ENCODE measurements at regions not wholly inside any gene's neighbourhood (a gene's known extent, or its start where the extent isn't known, plus 50 kb on each side); places are given as distances from the start of the nearest gene placed in this dataset.

GRCh38 chr14:58846682-58847465 lies 209.1 kb downstream of the DACT1 start:
- Mint-ChIP-seq H3K27ac (ENCODE audit: low read depth, unreplicated experiment) (no peak overlapping the region), H3K9me3 (ENCODE audit: unreplicated experiment) (no peaks in the 10 kb centered on the region), H3K4me3 (ENCODE audit: unreplicated experiment) (no peak overlapping the region), H3K36me3 (ENCODE audit: insufficient read depth, unreplicated experiment) (no peaks in the 10 kb centered on the region), H3K27me3 (ENCODE audit: insufficient read depth, unreplicated experiment) (peaks cover 56% of the 10 kb centered on the region), H3K4me1 (ENCODE audit: insufficient read depth, unreplicated experiment) (no peaks in the 10 kb centered on the region)
- no peak for DNase-seq (ENCODE audit: unreplicated experiment)
- no TSS peak for BruUV-seq (replicated peaks)
- ChIA-PET CTCF (no interaction called here), POLR2A (interaction anchor here (0.6 kb wide), 1 partner anchor 12 kb away, joined by 3 read pairs; no protein-coding TSS in a partner anchor)
- intact Hi-C loops (cut with micrococcal nuclease) = no loop called here
- no peak for TF ChIP-seq CTCF (IDR thresholded peaks at IDR 0.05; ENCODE audit: unreplicated experiment)

- ChIA-PET POLR2A (no interaction called here), CTCF (interaction anchor here (0.8 kb wide), 1 partner anchor 58 kb away, joined by 3 read pairs; no protein-coding TSS in a partner anchor)
- Mint-ChIP-seq H3K27ac (ENCODE audit: low read depth, unreplicated experiment) (no peak overlapping the region), H3K4me1 (ENCODE audit: insufficient read depth, unreplicated experiment) (no peaks in the 10 kb centered on the region), H3K27me3 (ENCODE audit: insufficient read depth, unreplicated experiment) (peaks cover 71% of the 10 kb centered on the region), H3K9me3 (ENCODE audit: unreplicated experiment) (no peaks in the 10 kb centered on the region), H3K4me3 (ENCODE audit: unreplicated experiment) (no peak overlapping the region), H3K36me3 (ENCODE audit: insufficient read depth, unreplicated experiment) (no peaks in the 10 kb centered on the region)
- no TSS peak for BruUV-seq (replicated peaks)
- no peak for DNase-seq (ENCODE audit: unreplicated experiment)
- TF ChIP-seq CTCF (IDR thresholded peaks at IDR 0.05; ENCODE audit: unreplicated experiment) = no peak
- intact Hi-C loops (cut with micrococcal nuclease) = no loop called here
Observed at GRCh38 chr14:58848365-58848764, 210.6 kb downstream of the DACT1 start.

GRCh38 chr14:58849601-58850000 lies 211.8 kb downstream of the DACT1 start:
- Mint-ChIP-seq H3K27me3 (ENCODE audit: insufficient read depth, unreplicated experiment) (peaks cover 74% of the 10 kb centered on the region), H3K27ac (ENCODE audit: low read depth, unreplicated experiment) (no peak overlapping the region), H3K4me3 (ENCODE audit: unreplicated experiment) (no peak overlapping the region), H3K4me1 (ENCODE audit: insufficient read depth, unreplicated experiment) (no peaks in the 10 kb centered on the region), H3K36me3 (ENCODE audit: insufficient read depth, unreplicated experiment) (no peaks in the 10 kb centered on the region), H3K9me3 (ENCODE audit: unreplicated experiment) (no peaks in the 10 kb centered on the region)
- ChIA-PET POLR2A (no interaction called here), CTCF (no interaction called here)
- no TSS peak for BruUV-seq (replicated peaks)
- intact Hi-C loops (cut with micrococcal nuclease) = no loop called here
- TF ChIP-seq CTCF (IDR thresholded peaks at IDR 0.05; ENCODE audit: unreplicated experiment) = no peak
- no peak for DNase-seq (ENCODE audit: unreplicated experiment)

GRCh38 chr14:58850011-58850410 lies 212.2 kb downstream of the DACT1 start:
- Mint-ChIP-seq H3K9me3 (ENCODE audit: unreplicated experiment) (no peaks in the 10 kb centered on the region), H3K27me3 (ENCODE audit: insufficient read depth, unreplicated experiment) (peaks cover 78% of the 10 kb centered on the region), H3K4me1 (ENCODE audit: insufficient read depth, unreplicated experiment) (no peaks in the 10 kb centered on the region), H3K4me3 (ENCODE audit: unreplicated experiment) (no peak overlapping the region), H3K36me3 (ENCODE audit: insufficient read depth, unreplicated experiment) (no peaks in the 10 kb centered on the region), H3K27ac (ENCODE audit: low read depth, unreplicated experiment) (no peak overlapping the region)
- no TSS peak for BruUV-seq (replicated peaks)
- no peak for DNase-seq (ENCODE audit: unreplicated experiment)
- no peak for TF ChIP-seq CTCF (IDR thresholded peaks at IDR 0.05; ENCODE audit: unreplicated experiment)
- ChIA-PET CTCF (no interaction called here), POLR2A (no interaction called here)
- intact Hi-C loops (cut with micrococcal nuclease) = no loop called here

Measured in MCF 10A (cell line).